ENCODE measurements at regions not wholly inside any gene's neighbourhood (a gene's known extent, or its start where the extent isn't known, plus 50 kb on each side); places are given as distances from the start of the nearest gene placed in this dataset.

- POLR2A ChIA-PET = no interaction called here
- ATAC-seq = no peak
Measured at GRCh38 chr3:153392363-153392762, 230.3 kb downstream of the RAP2B start.

GRCh38 chr3:153394017-153394416, 232.0 kb downstream of the RAP2B start:
- ATAC-seq (no peak), FAIRE-seq (no peak), DNase-seq (ENCODE audit: low read depth in 1 of 2, low spot score in 1 of 2) (no peak)
- H3K9me3 ChIP-seq = no peaks in the 10 kb centered on the region
- H3K4me3 ChIP-seq = no peak overlapping the region
- ChIA-PET POLR2A (no interaction called here), CTCF (no interaction called here)
- H3K4me1 ChIP-seq = no peaks in the 10 kb centered on the region
- H3K27ac ChIP-seq = no peak overlapping the region
- TF ChIP-seq PBX3 (IDR thresholded peaks at IDR 0.05) (no peak), RARB (CRISPR knock-in tag; IDR thresholded peaks at IDR 0.05) (no peak), ZC3H11A (IDR thresholded peaks at IDR 0.05) (no peak), CHD4 (IDR thresholded peaks at IDR 0.05; ENCODE audit: borderline replicate concordance) (no peak), JUN (IDR thresholded peaks at IDR 0.05) (no peak), FOXS1 (CRISPR knock-in tag; IDR thresholded peaks at IDR 0.05) (no peak), ZNF302 (CRISPR knock-in tag; IDR thresholded peaks at IDR 0.05) (no peak), POLR2A (IDR thresholded peaks at IDR 0.05; ENCODE audit: low read length) (no peak), HOXB5 (CRISPR knock-in tag; IDR thresholded peaks at IDR 0.05) (no peak), TFCP2L1 (CRISPR knock-in tag; IDR thresholded peaks at IDR 0.05) (no peak), HEYL (CRISPR knock-in tag; IDR thresholded peaks at IDR 0.05) (no peak), RNF2 (IDR thresholded peaks at IDR 0.05; ENCODE audit: borderline replicate concordance, low read depth) (no peak), MAX (IDR thresholded peaks at IDR 0.05) (no peak), FOSB (CRISPR knock-in tag; IDR thresholded peaks at IDR 0.05) (no peak), JUNB (IDR thresholded peaks at IDR 0.05) (no peak), BCL3 (IDR thresholded peaks at IDR 0.05) (no peak), CTCF (IDR thresholded peaks at IDR 0.05) (no peak)
- WGBS (ENCODE audit: missing lambda C conversion rate) = 29% methylated on average over 1 of the region's 1 CpG
- no peak overlapping the region for H3K4me2 ChIP-seq

More at GRCh38 chr3:153392363-153392762, 230.3 kb downstream of the RAP2B start:
- H3K4me3 ChIP-seq = no peak overlapping the region
- 6% methylated on average over 2 of the region's 2 CpGs for WGBS (ENCODE audit: missing lambda C conversion rate)
- H3K4me1 ChIP-seq = no peaks in the 10 kb centered on the region
- H3K9me3 ChIP-seq = no peaks in the 10 kb centered on the region
- TF ChIP-seq FOXS1 (CRISPR knock-in tag; IDR thresholded peaks at IDR 0.05) (no peak), JUN (IDR thresholded peaks at IDR 0.05) (no peak), CEBPB (IDR thresholded peaks at IDR 0.05) (no peak), EHMT2 (IDR thresholded peaks at IDR 0.05; ENCODE audit: low read depth) (no peak), HES2 (IDR thresholded peaks at IDR 0.05) (no peak)
- H3K4me2 ChIP-seq = no peak overlapping the region
- DNase-seq (ENCODE audit: low read depth in 1 of 2, low spot score in 1 of 2) = no peak
- no peak for FAIRE-seq
- no peak overlapping the region for H3K27ac ChIP-seq
- CTCF ChIA-PET = interaction anchor here (1.0 kb wide), 1 partner anchor 11 kb away, joined by 3 read pairs; no protein-coding TSS in a partner anchor

GRCh38 chr3:153396581-153396980, 234.6 kb downstream of the RAP2B start:
- no peak for ATAC-seq
- CTCF ChIA-PET = interaction anchor here (0.5 kb wide), 1 partner anchor 651 kb away, joined by 3 read pairs; no protein-coding TSS in a partner anchor
- Histone ChIP-seq H3K4me1 (no peaks in the 10 kb centered on the region), H3K27ac (no peak overlapping the region), H3K4me2 (no peak overlapping the region), H3K9me3 (no peaks in the 10 kb centered on the region), H3K4me3 (no peak overlapping the region)
- POLR2A ChIA-PET = no interaction called here
- 27% methylated on average over 2 of the region's 2 CpGs for WGBS (ENCODE audit: missing lambda C conversion rate)
- no peak for DNase-seq (ENCODE audit: low read depth in 1 of 2, low spot score in 1 of 2)
- no peak for FAIRE-seq
- TF ChIP-seq CHD2 (IDR thresholded peaks at IDR 0.05; ENCODE audit: low read length, partially characterized antibody) = no peak
- TF ChIP-seq JUN (IDR thresholded peaks at IDR 0.05) = no peak
- no peak for TF ChIP-seq MAZ (IDR thresholded peaks at IDR 0.05; ENCODE audit: borderline replicate concordance, low read depth, low read length)
- TF ChIP-seq CHD4 (IDR thresholded peaks at IDR 0.05; ENCODE audit: borderline replicate concordance) = no peak
- TF ChIP-seq HDAC2 (IDR thresholded peaks at IDR 0.05) = no peak
- TF ChIP-seq JUNB (IDR thresholded peaks at IDR 0.05) = no peak
- TF ChIP-seq ZSCAN20 (CRISPR knock-in tag; IDR thresholded peaks at IDR 0.05) = no peak
- TF ChIP-seq FOXS1 (CRISPR knock-in tag; IDR thresholded peaks at IDR 0.05) = no peak
- no peak for TF ChIP-seq KDM5A (IDR thresholded peaks at IDR 0.05)
- TF ChIP-seq RFX5 (IDR thresholded peaks at IDR 0.05) = no peak
- TF ChIP-seq HMGXB4 (CRISPR knock-in tag; IDR thresholded peaks at IDR 0.05; ENCODE audit: borderline replicate concordance) = no peak
- no peak for TF ChIP-seq SMC3 (IDR thresholded peaks at IDR 0.05)
- TF ChIP-seq ZFP36 (IDR thresholded peaks at IDR 0.05; ENCODE audit: borderline replicate concordance, partially characterized antibody) = no peak
- TF ChIP-seq ZNF302 (CRISPR knock-in tag; IDR thresholded peaks at IDR 0.05) = no peak
- TF ChIP-seq MAFK (IDR thresholded peaks at IDR 0.05; ENCODE audit: partially characterized antibody) = no peak
- TF ChIP-seq HEYL (CRISPR knock-in tag; IDR thresholded peaks at IDR 0.05) = no peak

Data from A549 (cell line).